ENCODE measurements at regions not wholly inside any gene's neighbourhood (a gene's known extent, or its start where the extent isn't known, plus 50 kb on each side); places are given as distances from the start of the nearest gene placed in this dataset.

DNA sequence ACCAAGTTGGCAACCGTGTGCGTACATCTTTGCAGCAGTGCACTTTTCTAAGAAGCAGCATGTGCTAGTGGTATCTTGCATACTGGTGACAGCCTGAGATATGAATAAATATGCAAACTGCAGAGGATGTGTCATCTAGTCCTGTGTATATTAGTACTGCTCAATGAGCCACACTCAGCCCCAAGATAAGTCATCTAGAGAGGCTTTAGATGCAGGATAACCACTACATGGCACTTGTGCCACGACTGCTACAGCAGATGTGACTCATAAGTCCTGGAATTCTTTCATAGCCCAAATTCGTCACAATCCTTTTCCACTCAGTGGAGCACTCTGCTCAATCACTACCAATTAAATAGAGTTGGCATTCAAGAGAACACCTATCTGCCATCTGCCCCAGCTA is 171.5 kb downstream of the AXIN2 start (continued):
- TF ChIP-seq, protein P1, sequence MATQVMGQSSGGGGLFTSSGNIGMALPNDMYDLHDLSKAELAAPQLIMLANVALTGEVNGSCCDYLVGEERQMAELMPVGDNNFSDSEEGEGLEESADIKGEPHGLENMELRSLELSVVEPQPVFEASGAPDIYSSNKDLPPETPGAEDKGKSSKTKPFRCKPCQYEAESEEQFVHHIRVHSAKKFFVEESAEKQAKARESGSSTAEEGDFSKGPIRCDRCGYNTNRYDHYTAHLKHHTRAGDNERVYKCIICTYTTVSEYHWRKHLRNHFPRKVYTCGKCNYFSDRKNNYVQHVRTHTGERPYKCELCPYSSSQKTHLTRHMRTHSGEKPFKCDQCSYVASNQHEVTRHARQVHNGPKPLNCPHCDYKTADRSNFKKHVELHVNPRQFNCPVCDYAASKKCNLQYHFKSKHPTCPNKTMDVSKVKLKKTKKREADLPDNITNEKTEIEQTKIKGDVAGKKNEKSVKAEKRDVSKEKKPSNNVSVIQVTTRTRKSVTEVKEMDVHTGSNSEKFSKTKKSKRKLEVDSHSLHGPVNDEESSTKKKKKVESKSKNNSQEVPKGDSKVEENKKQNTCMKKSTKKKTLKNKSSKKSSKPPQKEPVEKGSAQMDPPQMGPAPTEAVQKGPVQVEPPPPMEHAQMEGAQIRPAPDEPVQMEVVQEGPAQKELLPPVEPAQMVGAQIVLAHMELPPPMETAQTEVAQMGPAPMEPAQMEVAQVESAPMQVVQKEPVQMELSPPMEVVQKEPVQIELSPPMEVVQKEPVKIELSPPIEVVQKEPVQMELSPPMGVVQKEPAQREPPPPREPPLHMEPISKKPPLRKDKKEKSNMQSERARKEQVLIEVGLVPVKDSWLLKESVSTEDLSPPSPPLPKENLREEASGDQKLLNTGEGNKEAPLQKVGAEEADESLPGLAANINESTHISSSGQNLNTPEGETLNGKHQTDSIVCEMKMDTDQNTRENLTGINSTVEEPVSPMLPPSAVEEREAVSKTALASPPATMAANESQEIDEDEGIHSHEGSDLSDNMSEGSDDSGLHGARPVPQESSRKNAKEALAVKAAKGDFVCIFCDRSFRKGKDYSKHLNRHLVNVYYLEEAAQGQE (IDR thresholded peaks at IDR 0.05; ENCODE audit: unreplicated experiment): no peak
- TF ChIP-seq, protein P2, sequence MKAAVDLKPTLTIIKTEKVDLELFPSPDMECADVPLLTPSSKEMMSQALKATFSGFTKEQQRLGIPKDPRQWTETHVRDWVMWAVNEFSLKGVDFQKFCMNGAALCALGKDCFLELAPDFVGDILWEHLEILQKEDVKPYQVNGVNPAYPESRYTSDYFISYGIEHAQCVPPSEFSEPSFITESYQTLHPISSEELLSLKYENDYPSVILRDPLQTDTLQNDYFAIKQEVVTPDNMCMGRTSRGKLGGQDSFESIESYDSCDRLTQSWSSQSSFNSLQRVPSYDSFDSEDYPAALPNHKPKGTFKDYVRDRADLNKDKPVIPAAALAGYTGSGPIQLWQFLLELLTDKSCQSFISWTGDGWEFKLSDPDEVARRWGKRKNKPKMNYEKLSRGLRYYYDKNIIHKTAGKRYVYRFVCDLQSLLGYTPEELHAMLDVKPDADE (IDR thresholded peaks at IDR 0.05): no peak
- TF ChIP-seq EZH2 (IDR thresholded peaks at IDR 0.05; ENCODE audit: low read depth, unreplicated experiment) (no peak), ZNF114 (CRISPR knock-in tag; IDR thresholded peaks at IDR 0.05) (no peak), ZNF331 (CRISPR knock-in tag; IDR thresholded peaks at IDR 0.05; ENCODE audit: low read depth) (no peak), CREB1 (CRISPR knock-in tag; IDR thresholded peaks at IDR 0.05; ENCODE audit: low read depth) (no peak), POLR2AphosphoS5 (IDR thresholded peaks at IDR 0.05; ENCODE audit: low read depth) (no peak)

DNA sequence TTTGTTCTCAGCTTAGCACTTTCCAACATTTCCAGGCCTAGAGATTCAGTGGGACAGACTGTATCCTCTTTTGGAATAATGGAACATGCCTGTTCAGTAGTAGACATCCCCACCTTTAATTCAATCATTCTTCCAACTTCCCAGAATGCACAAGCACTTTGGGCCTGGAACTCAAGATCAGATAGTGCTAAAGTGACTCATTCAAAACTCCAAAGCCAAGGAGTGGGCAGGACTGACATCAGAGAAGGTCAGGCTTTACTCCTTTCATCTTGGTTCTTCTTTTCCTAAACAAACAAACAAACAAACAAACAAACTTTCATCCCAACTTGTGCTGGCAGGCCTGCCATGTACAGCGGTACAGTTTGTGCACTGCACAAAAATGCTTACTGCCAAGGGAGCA is 172.0 kb downstream of the AXIN2 start:
- Mint-ChIP-seq H3K36me3 (ENCODE audit: low read depth) (no peaks in the 10 kb centered on the region), H3K9me3 (peaks cover 4% of the 10 kb centered on the region; the same call in 2 of the 3 replicates), H3K4me1 (no peaks in the 10 kb centered on the region), H3K4me3 (no peak overlapping the region), H3K27ac (no peak overlapping the region), H3K27me3 (ENCODE audit: insufficient read depth, low read depth, poor library complexity) (peaks cover 2% of the 10 kb centered on the region)
- Histone ChIP-seq H3K4me2 (no peak overlapping the region), H4K20me1 (replicated peaks; ENCODE audit: insufficient read depth) (no peaks in the 10 kb centered on the region), H3K27ac (ENCODE audit: low read depth) (no peak overlapping the region), H3K9me2 (ENCODE audit: insufficient read depth) (0 out of 2 replicates have a peak, but pooled peaks cover 6% of the 10 kb centered on the region), H3K79me2 (replicated peaks; ENCODE audit: insufficient read depth) (no peaks in the 10 kb centered on the region), H3K36me3 (ENCODE audit: insufficient read depth) (no peaks in the 10 kb centered on the region), H3K4me3 (no peak overlapping the region), H3K27me3 (ENCODE audit: insufficient read depth) (no peaks in the 10 kb centered on the region), H3K4me1 (ENCODE audit: insufficient read depth) (no peaks in the 10 kb centered on the region), H3F3A (replicated peaks; ENCODE audit: low read depth) (no peaks in the 10 kb centered on the region), H2AFZ (no peak overlapping the region)
- TF ChIP-seq POLR2AphosphoS5 (IDR thresholded peaks at IDR 0.05; ENCODE audit: low read depth) (no peak), ZNF462 (CRISPR knock-in tag; IDR thresholded peaks at IDR 0.05) (no peak), STAT1 (IDR thresholded peaks at IDR 0.05; ENCODE audit: unreplicated experiment) (no peak), NANOG (IDR thresholded peaks at IDR 0.05; ENCODE audit: borderline replicate concordance) (no peak), CREB1 (CRISPR knock-in tag; IDR thresholded peaks at IDR 0.05; ENCODE audit: low read depth) (no peak), ZNF331 (CRISPR knock-in tag; IDR thresholded peaks at IDR 0.05; ENCODE audit: low read depth) (no peak), JUNB (IDR thresholded peaks at IDR 0.05; ENCODE audit: unreplicated experiment) (no peak)
- TF ChIP-seq, protein P3, sequence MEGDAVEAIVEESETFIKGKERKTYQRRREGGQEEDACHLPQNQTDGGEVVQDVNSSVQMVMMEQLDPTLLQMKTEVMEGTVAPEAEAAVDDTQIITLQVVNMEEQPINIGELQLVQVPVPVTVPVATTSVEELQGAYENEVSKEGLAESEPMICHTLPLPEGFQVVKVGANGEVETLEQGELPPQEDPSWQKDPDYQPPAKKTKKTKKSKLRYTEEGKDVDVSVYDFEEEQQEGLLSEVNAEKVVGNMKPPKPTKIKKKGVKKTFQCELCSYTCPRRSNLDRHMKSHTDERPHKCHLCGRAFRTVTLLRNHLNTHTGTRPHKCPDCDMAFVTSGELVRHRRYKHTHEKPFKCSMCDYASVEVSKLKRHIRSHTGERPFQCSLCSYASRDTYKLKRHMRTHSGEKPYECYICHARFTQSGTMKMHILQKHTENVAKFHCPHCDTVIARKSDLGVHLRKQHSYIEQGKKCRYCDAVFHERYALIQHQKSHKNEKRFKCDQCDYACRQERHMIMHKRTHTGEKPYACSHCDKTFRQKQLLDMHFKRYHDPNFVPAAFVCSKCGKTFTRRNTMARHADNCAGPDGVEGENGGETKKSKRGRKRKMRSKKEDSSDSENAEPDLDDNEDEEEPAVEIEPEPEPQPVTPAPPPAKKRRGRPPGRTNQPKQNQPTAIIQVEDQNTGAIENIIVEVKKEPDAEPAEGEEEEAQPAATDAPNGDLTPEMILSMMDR (conservative IDR thresholded peaks at IDR 0.05; ENCODE audit: low read depth in 2 of 2): no peak
- ATAC-seq: no peak
- DNase-seq (ENCODE audit: low spot score): no peak
